ENCODE measurements at regions not wholly inside any gene's neighbourhood (a gene's known extent, or its start where the extent isn't known, plus 50 kb on each side); places are given as distances from the start of the nearest gene placed in this dataset.

- DNase-seq (ENCODE audit: extremely low spot score) = no peak
- POLR2A ChIA-PET = no interaction called here
- CTCF ChIA-PET = no interaction called here
- TF ChIP-seq FOXK2 (IDR thresholded peaks at IDR 0.05) = no peak
- TF ChIP-seq FOXM1 (IDR thresholded peaks at IDR 0.05; ENCODE audit: borderline replicate concordance) = no peak
- no peak for TF ChIP-seq ARNT (IDR thresholded peaks at IDR 0.05)
- no peak for TF ChIP-seq FOXA1 (IDR thresholded peaks at IDR 0.05)
- no peak for TF ChIP-seq LEF1 (IDR thresholded peaks at IDR 0.05; ENCODE audit: borderline replicate concordance)
- no peak for TF ChIP-seq SP1 (IDR thresholded peaks at IDR 0.05)
- no peak for TF ChIP-seq ELF4 (IDR thresholded peaks at IDR 0.05)
- TF ChIP-seq TARDBP (IDR thresholded peaks at IDR 0.05) = no peak
- no peak for TF ChIP-seq NFRKB (IDR thresholded peaks at IDR 0.05)
- TF ChIP-seq PKNOX1 (IDR thresholded peaks at IDR 0.05) = no peak
- no peak for TF ChIP-seq ZNF384 (IDR thresholded peaks at IDR 0.05)
- no peak for TF ChIP-seq L3MBTL2 (conservative IDR thresholded peaks at IDR 0.05)
- no peak for TF ChIP-seq BHLHE40 (IDR thresholded peaks at IDR 0.05; ENCODE audit: borderline replicate concordance)
- TF ChIP-seq CTBP1 (IDR thresholded peaks at IDR 0.05; ENCODE audit: borderline replicate concordance) = no peak
- no peak for TF ChIP-seq HDGF (IDR thresholded peaks at IDR 0.05; ENCODE audit: borderline replicate concordance)
- no peak for TF ChIP-seq SUZ12 (IDR thresholded peaks at IDR 0.05)
Observed at GRCh38 chr10:130459011-130459410, 322.8 kb downstream of the GLRX3 start.

GRCh38 chr10:130459851-130460490 lies 323.8 kb downstream of the GLRX3 start:
- ChIA-PET CTCF (no interaction called here), POLR2A (no interaction called here)
- TF ChIP-seq FOXK2 (IDR thresholded peaks at IDR 0.05) = no peak
- no peak for TF ChIP-seq FOXM1 (IDR thresholded peaks at IDR 0.05; ENCODE audit: borderline replicate concordance)
- no peak for TF ChIP-seq BHLHE40 (IDR thresholded peaks at IDR 0.05; ENCODE audit: borderline replicate concordance)
- no peak for TF ChIP-seq L3MBTL2 (conservative IDR thresholded peaks at IDR 0.05)
- no peak for TF ChIP-seq SP1 (IDR thresholded peaks at IDR 0.05)
- no peak for TF ChIP-seq ZNF384 (IDR thresholded peaks at IDR 0.05)
- no peak for TF ChIP-seq CTBP1 (IDR thresholded peaks at IDR 0.05; ENCODE audit: borderline replicate concordance)
- TF ChIP-seq ARNT (IDR thresholded peaks at IDR 0.05) = no peak
- no peak for TF ChIP-seq FOXA1 (IDR thresholded peaks at IDR 0.05)
- TF ChIP-seq TARDBP (IDR thresholded peaks at IDR 0.05) = no peak
- TF ChIP-seq LEF1 (IDR thresholded peaks at IDR 0.05; ENCODE audit: borderline replicate concordance) = no peak
- no peak for TF ChIP-seq ELF4 (IDR thresholded peaks at IDR 0.05)
- TF ChIP-seq NFRKB (IDR thresholded peaks at IDR 0.05) = no peak
- no peak for TF ChIP-seq PKNOX1 (IDR thresholded peaks at IDR 0.05)
- TF ChIP-seq SUZ12 (IDR thresholded peaks at IDR 0.05) = no peak
- no peak for TF ChIP-seq HDGF (IDR thresholded peaks at IDR 0.05; ENCODE audit: borderline replicate concordance)
- no peak for DNase-seq (ENCODE audit: extremely low spot score)

- POLR2A ChIA-PET = no interaction called here
- CTCF ChIA-PET = no interaction called here
- TF ChIP-seq PKNOX1 (IDR thresholded peaks at IDR 0.05) = no peak
- no peak for TF ChIP-seq ARNT (IDR thresholded peaks at IDR 0.05)
- TF ChIP-seq HDGF (IDR thresholded peaks at IDR 0.05; ENCODE audit: borderline replicate concordance) = no peak
- TF ChIP-seq NFRKB (IDR thresholded peaks at IDR 0.05) = no peak
- no peak for TF ChIP-seq FOXM1 (IDR thresholded peaks at IDR 0.05; ENCODE audit: borderline replicate concordance)
- no peak for TF ChIP-seq ELF4 (IDR thresholded peaks at IDR 0.05)
- TF ChIP-seq FOXA1 (IDR thresholded peaks at IDR 0.05) = no peak
- no peak for TF ChIP-seq FOXK2 (IDR thresholded peaks at IDR 0.05)
- TF ChIP-seq SP1 (IDR thresholded peaks at IDR 0.05) = no peak
- no peak for DNase-seq (ENCODE audit: extremely low spot score)
Observed at GRCh38 chr10:130461631-130462030, 325.4 kb downstream of the GLRX3 start.

- CTCF ChIA-PET = no interaction called here
- no peak for DNase-seq (ENCODE audit: extremely low spot score)
- POLR2A ChIA-PET = no interaction called here
- TF ChIP-seq FOXM1 (IDR thresholded peaks at IDR 0.05; ENCODE audit: borderline replicate concordance) (no peak), FOXK2 (IDR thresholded peaks at IDR 0.05) (no peak), LEF1 (IDR thresholded peaks at IDR 0.05; ENCODE audit: borderline replicate concordance) (no peak), PKNOX1 (IDR thresholded peaks at IDR 0.05) (no peak), SP1 (IDR thresholded peaks at IDR 0.05) (no peak), ELF4 (IDR thresholded peaks at IDR 0.05) (no peak), NFRKB (IDR thresholded peaks at IDR 0.05) (no peak), FOXA1 (IDR thresholded peaks at IDR 0.05) (no peak), BHLHE40 (IDR thresholded peaks at IDR 0.05; ENCODE audit: borderline replicate concordance) (no peak), SUZ12 (IDR thresholded peaks at IDR 0.05) (no peak), CTBP1 (IDR thresholded peaks at IDR 0.05; ENCODE audit: borderline replicate concordance) (no peak), HDGF (IDR thresholded peaks at IDR 0.05; ENCODE audit: borderline replicate concordance) (no peak), TARDBP (IDR thresholded peaks at IDR 0.05) (no peak), ZNF384 (IDR thresholded peaks at IDR 0.05) (no peak), L3MBTL2 (conservative IDR thresholded peaks at IDR 0.05) (no peak), ARNT (IDR thresholded peaks at IDR 0.05) (no peak)
Observed at GRCh38 chr10:130463104-130463875, 327.1 kb downstream of the GLRX3 start.

- CTCF ChIA-PET = no interaction called here
- no peak for DNase-seq (ENCODE audit: extremely low spot score)
- POLR2A ChIA-PET = no interaction called here
- TF ChIP-seq ARNT (IDR thresholded peaks at IDR 0.05) = no peak
- TF ChIP-seq FOXM1 (IDR thresholded peaks at IDR 0.05; ENCODE audit: borderline replicate concordance) = no peak
- no peak for TF ChIP-seq SP1 (IDR thresholded peaks at IDR 0.05)
- TF ChIP-seq LEF1 (IDR thresholded peaks at IDR 0.05; ENCODE audit: borderline replicate concordance) = no peak
- no peak for TF ChIP-seq L3MBTL2 (conservative IDR thresholded peaks at IDR 0.05)
- TF ChIP-seq PKNOX1 (IDR thresholded peaks at IDR 0.05) = no peak
Observed at GRCh38 chr10:130463876-130464364, 327.7 kb downstream of the GLRX3 start.

Data from HEK293T (cell line).